Aorta (tissue), 5 donors: ENCODE measurements at regions not wholly inside any gene's neighbourhood (a gene's known extent, or its start where the extent isn't known, plus 50 kb on each side); places are given as distances from the start of the nearest gene placed in this dataset.

Experiments
- ATAC-seq: fragments of 200-7000 bp; cut with Tn5 transposase; one replicate; pipeline ENCODE4 v1.9.1; 2022; ENCODE audit warnings: moderate library complexity; ENCODE audit not compliant: low FRiP score
- DNase-seq, 2 donors: peaks; one replicate each; pipeline ENCODE4 v3.0.0-alpha.2; 2020
- H3K27ac ChIP-seq, 2 donors: one replicate each; pipeline ENCODE4 v1.5.1; 2013; ENCODE audit warnings: low read length in 2 of 2, mild to moderate bottlenecking in 2 of 2, moderate library complexity in 2 of 2, control low read depth in 1 of 2, inconsistent platforms in 1 of 2, low read depth in 1 of 2
- H3K27me3 ChIP-seq, 2 donors: one replicate each; pipeline ENCODE4 v1.6.1; 2013; ENCODE audit warnings: control low read depth in 1 of 2, low read length in 1 of 2, mild to moderate bottlenecking in 1 of 2, moderate library complexity in 1 of 2; ENCODE audit not compliant: insufficient read depth in 2 of 2, control insufficient read depth in 1 of 2
- H3K36me3 ChIP-seq, 2 donors: one replicate each; pipeline ENCODE4 v1.6.1; 2013; ENCODE audit warnings: control low read depth in 1 of 2, low read length in 1 of 2, mild to moderate bottlenecking in 1 of 2; ENCODE audit not compliant: insufficient read depth in 2 of 2, control insufficient read depth in 1 of 2
- H3K4me1 ChIP-seq, 2 donors: one replicate each; pipeline ENCODE4 v1.6.1; 2013; ENCODE audit warnings: low read length in 2 of 2, control low read depth in 1 of 2, mild to moderate bottlenecking in 1 of 2, moderate library complexity in 1 of 2; ENCODE audit not compliant: insufficient read depth in 2 of 2, control insufficient read depth in 1 of 2
- H3K4me3 ChIP-seq, 2 donors: one replicate each; pipeline ENCODE4 v1.5.1; 2013; ENCODE audit warnings: low read length in 2 of 2, control low read depth in 1 of 2, mild to moderate bottlenecking in 1 of 2
- H3K9me3 ChIP-seq: one replicate; pipeline ENCODE4 v1.6.1; 2013; ENCODE audit warnings: mild to moderate bottlenecking, low read length; ENCODE audit not compliant: control insufficient read depth
- WGBS, 2 donors: extraction: QIAGEN DNeasy Blood & Tissue Kit; methylation state at CpG; one replicate each; pipeline ENCODE4 v1.1.7; 2013; 5-methylcytosine and 5-hydroxymethylcytosine counted together
- intact Hi-C, 2 donors: fragments of 100-400 bp; cut with DNase I; formaldehyde crosslinking; loops; one replicate each; pipeline versions ENCODE4 v1.14.2 to v1.15.0; 2022
- donor health status: healthy with polysubstance abuse.
- donor health status: Bipolar disorder and iron deficiency.
- donor health status: DM: no; HTN: no; CAD: no.
- donor health status: DM: no; HTN: no; CAD: no.
- donor health status: DM: yes; HTN: yes; CAD: no.

GRCh38 chr1:58994664-58995063 lies 210.8 kb upstream of the JUN start:
- Histone ChIP-seq H3K9me3 (no peaks in the 10 kb centered on the region), H3K27me3 (no peaks in the 10 kb centered on the region), H3K4me3 (no peak overlapping the region), H3K36me3 (no peaks in the 10 kb centered on the region), H3K4me1 (no peaks in the 10 kb centered on the region), H3K27ac (no peak overlapping the region)
- 6 to 12% methylated on average over 2 of the region's 2 CpGs for WGBS, 2 donors
- ATAC-seq (no peak), DNase-seq (no peak)
- intact Hi-C loops: no loop called here

GRCh38 chr1:58996341-58997059 lies 212.7 kb upstream of the JUN start:
- H3K27me3 ChIP-seq: no peaks in the 10 kb centered on the region
- WGBS, 2 donors: 95 to 100% methylated on average over 2 of the region's 2 CpGs
- intact Hi-C loops: no loop called here
- no peaks in the 10 kb centered on the region for H3K36me3 ChIP-seq
- ATAC-seq (no peak), DNase-seq (no peak)
- H3K9me3 ChIP-seq: no peaks in the 10 kb centered on the region
- no peak overlapping the region for H3K27ac ChIP-seq
- H3K4me3 ChIP-seq: no peak overlapping the region
- no peaks in the 10 kb centered on the region for H3K4me1 ChIP-seq

GRCh38 chr1:58997060-58997411 lies 213.2 kb upstream of the JUN start:
- Histone ChIP-seq H3K4me3 (no peak overlapping the region), H3K4me1 (no peaks in the 10 kb centered on the region), H3K27ac (no peak overlapping the region), H3K36me3 (no peaks in the 10 kb centered on the region), H3K9me3 (no peaks in the 10 kb centered on the region), H3K27me3 (no peaks in the 10 kb centered on the region)
- no peak for ATAC-seq
- no peak for DNase-seq
- 90 to 91% methylated on average over 1 of the region's 1 CpG for WGBS, 2 donors
- intact Hi-C loops: no loop called here

- H3K36me3 ChIP-seq: no peaks in the 10 kb centered on the region
- H3K27me3 ChIP-seq: no peaks in the 10 kb centered on the region
- no peaks in the 10 kb centered on the region for H3K9me3 ChIP-seq
- no peak overlapping the region for H3K4me3 ChIP-seq
- 97% methylated on average over 1 of the region's 1 CpG for WGBS, 2 donors
- intact Hi-C loops: no loop called here
- DNase-seq (no peak), ATAC-seq (no peak)
- no peak overlapping the region for H3K27ac ChIP-seq
- H3K4me1 ChIP-seq: no peaks in the 10 kb centered on the region
These were observed 213.8 kb upstream of the JUN start for GRCh38 chr1:58997637-58998036.

DNA sequence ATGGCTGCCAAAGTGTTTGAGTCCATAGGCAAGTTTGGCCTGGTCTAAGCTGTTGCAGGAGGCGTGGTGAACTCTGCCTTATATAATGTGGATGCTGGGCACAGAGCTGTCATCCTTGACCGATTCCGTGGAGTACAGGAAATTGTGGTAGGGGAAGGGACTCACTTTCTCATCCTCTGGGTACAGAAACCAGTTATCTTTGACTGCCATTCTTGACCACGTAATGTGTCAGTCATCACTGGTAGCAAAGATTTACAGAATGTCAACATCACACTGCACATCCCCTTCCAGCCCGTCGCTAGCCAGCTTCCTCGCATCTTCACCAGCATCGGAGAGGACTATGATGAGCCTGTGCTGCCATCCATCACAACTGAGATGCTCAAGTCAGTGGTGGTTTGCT lies 215.8 kb upstream of the JUN start:
- 94% methylated on average over 8 of the region's 8 CpGs for WGBS, 2 donors
- no peaks in the 10 kb centered on the region for H3K27me3 ChIP-seq
- H3K27ac ChIP-seq: no peak overlapping the region
- H3K9me3 ChIP-seq: no peaks in the 10 kb centered on the region
- H3K4me1 ChIP-seq: no peaks in the 10 kb centered on the region
- ATAC-seq (no peak), DNase-seq (no peak)
- intact Hi-C loops: no loop called here
- H3K4me3 ChIP-seq: no peak overlapping the region
- H3K36me3 ChIP-seq: no peaks in the 10 kb centered on the region

DNA sequence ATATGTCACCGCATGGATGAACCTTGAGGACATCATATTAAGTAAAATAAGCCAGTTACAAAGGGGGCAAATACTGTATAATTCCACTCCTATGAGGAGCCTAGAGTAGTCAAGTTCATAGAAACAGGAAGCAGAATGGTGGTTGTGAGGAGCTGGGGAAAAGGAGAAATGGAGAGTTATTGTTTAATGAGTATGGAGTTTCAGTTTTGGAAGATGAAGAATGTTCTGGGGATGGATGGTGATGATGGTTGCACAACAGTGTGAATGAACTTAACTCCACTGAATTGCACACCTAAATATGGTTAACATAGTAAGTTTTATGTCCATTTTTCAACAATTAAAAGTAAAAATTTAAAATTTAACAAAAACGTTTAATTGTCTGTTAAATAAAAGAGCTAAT lies 220.9 kb upstream of the JUN start:
- peaks cover 0 to 3% of the 10 kb centered on the region in 2 donors for H3K4me1 ChIP-seq
- no peaks in the 10 kb centered on the region for H3K36me3 ChIP-seq
- WGBS, 2 donors: 91 to 92% methylated on average over 2 of the region's 2 CpGs
- intact Hi-C loops: no loop called here
- H3K4me3 ChIP-seq: no peak overlapping the region
- H3K27me3 ChIP-seq: no peaks in the 10 kb centered on the region
- ATAC-seq: no peak
- no peak for DNase-seq
- H3K9me3 ChIP-seq: no peaks in the 10 kb centered on the region
- no peak overlapping the region for H3K27ac ChIP-seq

- Histone ChIP-seq H3K27me3 (no peaks in the 10 kb centered on the region), H3K36me3 (no peaks in the 10 kb centered on the region), H3K9me3 (no peaks in the 10 kb centered on the region), H3K27ac (no peak overlapping the region), H3K4me3 (no peak overlapping the region), H3K4me1 (peaks cover 0 to 3% of the 10 kb centered on the region in 2 donors)
- no peak for DNase-seq
- intact Hi-C loops: no loop called here
- no peak for ATAC-seq
- WGBS, 2 donors: 83 to 88% methylated on average over 1 of the region's 1 CpG
These were observed 221.8 kb upstream of the JUN start for GRCh38 chr1:59005491-59006288.

GRCh38 chr1:59006289-59006658 lies 222.4 kb upstream of the JUN start:
- no peak overlapping the region for H3K4me3 ChIP-seq
- H3K9me3 ChIP-seq: no peaks in the 10 kb centered on the region
- intact Hi-C loops: no loop called here
- DNase-seq: no peak
- peaks cover 0 to 3% of the 10 kb centered on the region in 2 donors for H3K4me1 ChIP-seq
- no peak for ATAC-seq
- H3K36me3 ChIP-seq: no peaks in the 10 kb centered on the region
- no peak overlapping the region for H3K27ac ChIP-seq
- H3K27me3 ChIP-seq: no peaks in the 10 kb centered on the region
- WGBS, 2 donors: 94 to 96% methylated on average over 3 of the region's 3 CpGs

- intact Hi-C loops: no loop called here
- peaks cover 0 to 3% of the 10 kb centered on the region in 2 donors for H3K4me1 ChIP-seq
- WGBS, 2 donors: 52% methylated on average over 6 of the region's 6 CpGs
- no peaks in the 10 kb centered on the region for H3K9me3 ChIP-seq
- H3K27ac ChIP-seq: no peak overlapping the region
- no peaks in the 10 kb centered on the region for H3K36me3 ChIP-seq
- ATAC-seq: no peak
- no peak for DNase-seq
- H3K27me3 ChIP-seq: no peaks in the 10 kb centered on the region
- H3K4me3 ChIP-seq: no peak overlapping the region
These were observed 223.1 kb upstream of the JUN start for GRCh38 chr1:59006932-59007331.
